ENCODE measurements at regions not wholly inside any gene's neighbourhood (a gene's known extent, or its start where the extent isn't known, plus 50 kb on each side); places are given as distances from the start of the nearest gene placed in this dataset.

DNA sequence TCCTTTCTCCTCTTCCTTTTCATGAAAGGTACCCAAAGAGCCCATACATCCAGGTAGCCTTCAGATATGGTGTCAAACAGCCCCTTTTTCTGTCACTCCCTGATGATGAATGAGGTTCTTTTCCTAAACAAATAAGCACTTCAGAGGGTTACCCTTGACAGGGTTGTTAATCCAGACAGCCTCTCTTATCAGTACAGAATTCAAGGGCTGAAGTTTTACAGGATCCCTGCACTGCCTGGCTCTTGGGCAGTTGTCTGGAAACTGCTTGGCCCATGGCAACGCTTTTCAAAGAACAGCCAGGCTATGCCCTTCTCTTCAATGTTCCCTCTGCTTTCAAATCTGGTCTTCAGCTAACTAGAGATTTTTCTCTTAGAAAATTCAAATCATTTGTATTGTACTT, 352.6 kb upstream of the FAM241A start:
- DNase-seq: no peak

GRCh38 chr4:111793433-111794091, 351.7 kb upstream of the FAM241A start:
- DNase-seq: no peak

DNA sequence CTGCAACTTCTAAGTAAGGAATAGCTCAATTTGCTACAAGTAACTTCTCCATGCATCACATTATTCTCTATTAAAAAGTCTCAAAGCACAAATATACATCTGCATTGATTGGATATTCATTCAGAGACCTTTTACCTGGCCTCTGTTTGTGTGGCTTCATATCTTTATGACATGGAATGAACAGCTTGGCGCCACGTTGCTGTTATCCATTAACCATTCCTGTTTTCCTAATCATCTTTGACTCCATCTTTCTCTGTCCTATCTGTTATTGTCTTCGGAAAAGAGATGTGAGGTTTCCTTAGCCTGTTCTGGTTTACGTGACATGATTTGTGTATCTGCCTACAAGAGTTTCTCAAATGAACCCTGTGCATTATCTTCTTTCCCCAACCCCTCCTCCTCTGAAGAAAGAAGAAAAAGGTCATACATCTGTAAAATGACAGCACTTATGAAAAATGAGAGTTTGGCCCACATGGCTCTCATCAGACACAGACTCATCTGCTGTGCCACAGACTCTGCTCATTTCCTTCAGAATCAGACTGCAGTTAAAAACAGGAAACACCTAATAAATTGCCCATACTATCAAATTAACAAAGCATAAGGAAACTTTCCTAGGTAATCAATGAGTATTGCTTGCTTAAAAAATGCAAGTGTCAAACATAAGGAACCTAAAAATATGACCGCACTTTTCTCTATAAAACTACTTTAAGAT, 347.6 kb upstream of the FAM241A start:
- no peak for DNase-seq

GRCh38 chr4:111798840-111799239, 346.4 kb upstream of the FAM241A start:
- no peak for DNase-seq

DNA sequence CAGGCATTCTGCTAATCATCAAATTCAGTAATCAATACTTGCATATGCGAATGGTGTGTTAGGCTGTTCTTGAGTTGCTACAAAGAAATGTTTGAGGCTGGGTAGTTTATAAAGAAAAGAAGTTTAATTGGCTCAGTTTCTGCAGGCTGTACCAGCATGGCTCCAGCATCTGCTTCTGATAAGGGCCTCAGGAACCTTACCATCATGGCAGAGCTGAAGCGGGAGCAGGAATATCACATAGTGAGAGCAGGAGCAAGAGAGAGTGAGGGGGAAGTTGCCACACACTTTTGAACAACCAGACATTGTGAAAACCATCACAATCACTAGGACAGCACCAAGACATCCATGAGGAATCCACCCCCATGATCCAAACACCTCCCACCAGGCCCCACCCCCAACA, 344.7 kb upstream of the FAM241A start:
- DNase-seq: no peak

GRCh38 chr4:111802191-111802590, 343.1 kb upstream of the FAM241A start:
- DNase-seq: no peak

GRCh38 chr4:111806331-111806730, 338.9 kb upstream of the FAM241A start:
- DNase-seq: no peak

DNA sequence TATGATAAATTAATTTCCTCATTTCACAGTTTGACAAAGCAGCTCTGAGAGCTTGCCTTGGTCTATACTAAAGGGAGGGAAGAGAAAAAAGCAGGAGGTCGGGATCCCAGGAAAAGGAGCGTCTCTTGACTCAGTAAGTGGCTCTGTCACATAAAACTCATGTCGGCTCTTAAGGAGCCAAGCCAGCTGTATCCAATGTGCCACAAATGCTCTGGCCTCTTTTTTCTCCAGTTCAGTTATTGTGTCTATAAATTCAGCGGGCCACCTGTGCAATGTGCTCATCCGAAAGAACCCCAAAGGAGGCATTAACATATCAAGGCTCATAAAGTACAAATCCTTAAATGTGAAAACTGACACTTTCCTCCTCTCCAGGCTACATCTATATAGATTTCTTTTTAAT, 337.7 kb upstream of the FAM241A start:
- DNase-seq: no peak

GRCh38 chr4:111808174-111808573, 337.1 kb upstream of the FAM241A start:
- DNase-seq: no peak

GRCh38 chr4:111811661-111812060, 333.6 kb upstream of the FAM241A start:
- DNase-seq: no peak

- no peak for DNase-seq
Measured at GRCh38 chr4:111812114-111812513, 333.1 kb upstream of the FAM241A start.

GRCh38 chr4:111812760-111813159, 332.5 kb upstream of the FAM241A start:
- no peak for DNase-seq

- no peak for DNase-seq
Measured at GRCh38 chr4:111813555-111814140, 331.6 kb upstream of the FAM241A start.

DNA sequence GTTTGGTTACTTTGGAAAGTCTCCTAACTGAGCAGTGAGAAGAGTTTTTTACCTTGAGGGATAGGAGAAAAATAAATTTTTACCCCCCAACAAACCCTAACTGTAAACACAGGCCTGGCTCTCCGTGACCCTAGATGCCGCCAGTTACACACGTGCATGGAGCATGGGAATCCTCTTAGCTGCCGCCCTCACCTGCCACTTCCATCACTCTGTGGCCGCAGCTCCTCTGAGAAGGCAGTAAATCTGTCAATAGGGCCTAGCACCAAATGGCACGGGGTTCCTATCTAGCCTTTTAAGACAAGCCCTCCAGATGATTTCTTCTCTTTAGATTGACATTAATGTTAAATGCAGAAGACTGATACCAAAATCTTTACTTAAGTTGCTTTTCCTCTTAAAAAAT, 330.3 kb upstream of the FAM241A start:
- no peak for DNase-seq

DNA sequence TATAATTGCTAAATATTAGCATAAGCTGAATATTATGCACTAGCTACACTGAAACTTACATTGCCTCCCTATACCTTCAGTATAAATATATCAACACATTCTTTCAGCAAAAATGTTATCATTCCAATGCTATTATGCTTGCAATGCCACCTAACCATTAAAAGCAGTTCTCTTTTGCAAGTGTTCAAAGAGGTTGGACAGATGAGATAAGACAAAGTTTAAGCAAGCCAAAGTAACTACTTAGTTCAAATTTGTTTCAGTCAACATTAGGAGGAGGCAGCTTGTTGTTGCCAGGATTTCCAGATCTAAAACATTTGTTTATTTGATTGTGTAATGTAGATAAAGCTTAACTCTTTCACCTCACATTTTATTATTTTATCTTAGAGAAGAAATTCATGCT, 323.9 kb upstream of the FAM241A start:
- no peak for DNase-seq

DNA sequence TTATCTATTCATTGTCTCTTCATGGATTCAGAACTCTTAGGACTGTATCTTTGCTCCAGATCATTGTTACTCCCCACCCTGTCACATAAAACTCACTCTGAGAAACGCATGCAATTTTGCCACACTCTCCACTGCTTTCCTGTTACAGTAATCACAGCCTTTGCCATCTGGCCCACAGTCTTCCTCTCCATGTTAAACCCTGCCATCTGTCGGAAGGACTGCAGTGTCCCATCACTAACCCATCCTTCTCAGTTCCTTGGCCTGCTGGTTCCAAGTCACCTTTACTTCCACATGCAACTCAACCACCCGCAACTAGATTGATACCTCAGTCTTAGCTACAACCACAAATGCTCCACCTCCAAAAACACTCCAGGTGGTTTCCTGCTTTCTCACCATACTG, 308.7 kb upstream of the FAM241A start:
- DNase-seq: no peak

DNA sequence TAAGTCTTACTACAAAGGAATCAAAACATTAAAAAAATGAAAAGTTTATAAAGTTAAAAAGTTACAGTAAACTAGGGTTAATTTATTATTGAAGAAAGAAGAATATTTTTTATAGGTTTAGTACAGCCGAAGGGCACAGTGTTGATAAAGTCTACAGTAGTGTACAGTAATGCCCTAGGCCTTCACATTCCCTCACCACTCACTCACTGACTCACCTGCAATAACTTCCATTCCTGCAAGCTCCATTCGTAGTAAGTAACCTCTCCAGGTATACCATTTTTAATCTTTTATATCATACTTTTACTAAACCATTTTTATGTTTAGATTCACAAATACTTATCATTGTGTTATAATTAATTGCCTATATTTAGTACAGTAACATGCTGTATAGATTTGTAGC, 307.5 kb upstream of the FAM241A start:
- no peak for DNase-seq

DNA sequence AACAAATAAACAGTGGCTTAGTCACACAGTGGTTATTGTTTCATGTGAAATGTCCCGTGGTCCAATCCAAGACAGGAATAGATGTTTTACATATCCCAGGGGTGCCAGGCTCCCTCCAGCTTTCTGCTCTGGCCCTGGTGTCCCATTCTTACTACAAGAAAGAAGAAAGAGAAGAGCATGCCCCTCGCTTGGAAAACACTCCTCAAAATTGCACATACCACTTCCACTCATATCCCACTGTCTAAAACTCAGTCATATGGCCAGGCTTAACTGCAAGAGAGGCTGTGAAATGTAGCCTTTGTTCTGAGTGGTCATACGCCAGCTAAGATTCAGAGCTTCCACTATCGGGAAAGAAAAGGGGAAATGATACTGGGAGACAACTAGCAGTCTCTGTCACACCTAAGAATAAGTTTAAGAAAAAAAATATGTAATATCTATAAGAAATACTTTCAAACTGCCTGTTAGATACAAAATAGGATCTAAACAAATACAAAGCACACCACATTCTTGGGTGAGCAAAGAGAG, 306.8 kb upstream of the FAM241A start:
- no peak for DNase-seq

DNA sequence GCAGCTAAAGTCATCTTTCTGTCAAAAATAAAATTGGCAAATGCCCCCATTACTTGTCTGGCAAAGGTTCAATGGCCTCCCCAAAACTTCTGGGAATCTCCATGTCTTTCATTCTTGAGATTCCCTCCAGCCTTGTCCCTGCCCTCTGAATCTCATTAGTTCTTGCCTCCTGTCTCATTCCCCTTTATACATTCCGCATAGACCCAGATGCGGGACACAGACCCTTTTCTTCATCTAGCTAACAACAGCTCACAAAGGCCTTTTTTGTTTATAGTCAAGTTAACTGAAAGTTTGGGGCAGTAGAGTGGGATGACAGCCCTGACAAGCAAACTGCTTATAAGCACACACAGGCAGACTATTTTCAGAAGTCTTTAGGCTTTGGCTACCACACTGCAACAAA, 306.1 kb upstream of the FAM241A start:
- DNase-seq: no peak

DNA sequence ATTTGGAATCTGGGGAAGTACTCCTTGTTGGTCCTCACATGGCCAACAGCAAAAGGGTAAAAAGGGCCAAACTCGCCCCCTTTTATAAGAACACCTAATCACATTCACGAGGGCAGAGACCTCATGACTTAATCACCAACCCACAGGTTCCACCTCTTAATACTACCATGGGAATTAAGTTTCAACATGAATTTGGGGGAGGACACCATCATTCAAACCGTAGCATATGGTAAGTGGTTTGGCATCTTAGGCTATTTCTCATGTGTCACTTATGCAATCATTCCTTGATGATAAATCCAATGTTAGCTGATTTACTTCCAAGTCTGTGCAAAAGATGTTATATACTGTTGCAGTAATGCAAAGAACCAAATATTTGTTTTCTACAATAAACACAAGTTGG, 302.9 kb upstream of the FAM241A start:
- no peak for DNase-seq

DNA sequence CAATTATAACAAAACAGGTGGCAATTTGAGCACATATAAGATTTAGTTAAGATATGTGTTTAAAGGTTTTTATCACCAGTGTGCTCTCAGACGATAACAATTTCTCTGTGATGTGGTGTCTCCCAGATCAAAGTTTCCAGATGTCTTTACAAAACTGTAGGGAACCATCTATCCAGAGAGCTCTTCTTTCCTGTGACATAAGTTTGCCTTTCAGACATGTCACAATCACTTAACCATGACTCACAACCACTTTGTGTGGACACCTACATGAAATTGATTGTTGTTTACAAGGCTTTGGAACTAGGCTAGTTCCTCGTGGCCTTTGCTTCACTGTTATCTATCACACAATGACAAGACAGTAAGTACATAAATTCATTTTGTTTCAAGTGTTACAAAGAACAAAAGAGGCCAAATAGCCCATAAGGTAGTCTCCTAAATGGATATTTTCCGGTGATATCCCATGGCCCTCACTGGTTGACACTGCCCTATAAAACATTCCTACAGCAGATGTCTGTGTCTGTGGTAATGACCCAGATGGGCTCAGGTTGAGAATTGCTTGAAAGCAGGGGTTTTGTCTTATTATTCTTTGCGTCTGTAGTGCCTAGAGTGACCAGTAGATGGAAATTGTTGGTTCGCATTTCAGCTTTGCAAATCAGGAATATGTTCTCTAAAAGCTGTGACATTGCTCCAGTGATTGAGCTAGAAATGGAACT, 297.8 kb upstream of the FAM241A start:
- DNase-seq: no peak

- no peak for DNase-seq
Measured at GRCh38 chr4:111849746-111850284, 295.4 kb upstream of the FAM241A start.

Measured in muscle of arm (tissue), 1 donor.